GM21515 (cell line): ENCODE measurements at regions not wholly inside any gene's neighbourhood (a gene's known extent, or its start where the extent isn't known, plus 50 kb on each side); places are given as distances from the start of the nearest gene placed in this dataset.

Experiments used
- ATAC-seq: cut with Tn5 transposase; IDR thresholded peaks from one replicate; pipeline ENCODE4 v1.9.1; 2021; ENCODE audit not compliant: unreplicated experiment

DNA sequence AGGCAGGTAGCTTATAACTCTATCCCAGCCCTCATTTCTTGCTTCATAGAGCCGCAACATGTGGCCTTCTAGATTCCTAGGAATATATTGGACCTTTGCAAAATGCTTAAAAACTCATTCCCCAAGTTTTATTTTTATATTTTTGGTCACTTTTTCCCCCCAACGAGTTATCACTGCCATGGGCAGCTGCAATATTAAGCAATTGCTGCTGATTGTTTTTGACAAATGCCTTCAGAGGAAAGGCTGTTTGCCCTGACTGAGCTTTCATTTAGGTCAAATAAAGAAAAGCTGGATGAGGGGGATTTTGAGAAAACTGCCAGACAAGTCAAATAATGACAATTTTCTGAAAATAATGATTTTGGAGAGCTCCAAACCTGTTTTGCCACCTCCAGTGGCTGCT lies 976.9 kb upstream of the MBL2 start:
- ATAC-seq = no peak

- no peak for ATAC-seq
Measured at GRCh38 chr10:53748319-53748718, 975.7 kb upstream of the MBL2 start.

DNA sequence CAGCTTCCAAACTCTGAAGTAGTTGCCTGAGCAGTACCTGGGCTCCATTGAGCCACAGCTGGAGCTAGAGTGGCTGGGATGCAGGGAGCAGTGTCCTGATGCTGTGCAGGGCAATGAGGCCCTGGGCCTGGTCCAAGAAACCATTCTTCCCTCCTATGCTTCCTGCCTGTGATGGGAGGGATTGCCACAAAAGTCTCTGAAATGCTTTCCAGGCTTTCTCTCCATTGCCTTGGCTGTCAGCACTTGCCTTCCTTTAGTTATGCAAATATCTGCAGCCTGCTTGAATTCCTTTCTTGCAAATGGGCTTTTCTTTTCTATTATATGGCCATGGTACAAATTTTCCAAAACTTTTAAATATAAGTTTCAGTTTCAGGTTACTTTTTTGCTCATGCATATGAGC lies 972.2 kb upstream of the MBL2 start:
- no peak for ATAC-seq

DNA sequence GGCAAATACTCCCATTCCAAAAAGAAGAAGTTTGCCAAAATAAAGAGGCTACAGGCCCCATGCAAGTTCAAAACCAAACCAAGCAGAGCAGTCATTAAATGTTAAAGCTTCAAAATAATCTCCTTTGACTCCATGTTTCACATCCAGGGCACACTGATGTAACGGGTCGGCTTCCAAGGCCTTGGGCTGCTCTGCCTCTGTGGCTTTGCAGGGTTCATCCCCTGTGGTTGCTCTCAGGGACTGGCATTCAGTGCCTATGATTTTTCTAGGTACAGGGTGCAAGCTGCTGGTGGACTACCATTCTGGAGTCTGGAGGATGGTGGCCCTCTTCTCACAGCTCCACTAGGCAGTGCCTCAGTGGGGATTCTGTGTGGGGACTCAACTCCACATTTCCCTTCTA lies 971.6 kb upstream of the MBL2 start:
- no peak for ATAC-seq

DNA sequence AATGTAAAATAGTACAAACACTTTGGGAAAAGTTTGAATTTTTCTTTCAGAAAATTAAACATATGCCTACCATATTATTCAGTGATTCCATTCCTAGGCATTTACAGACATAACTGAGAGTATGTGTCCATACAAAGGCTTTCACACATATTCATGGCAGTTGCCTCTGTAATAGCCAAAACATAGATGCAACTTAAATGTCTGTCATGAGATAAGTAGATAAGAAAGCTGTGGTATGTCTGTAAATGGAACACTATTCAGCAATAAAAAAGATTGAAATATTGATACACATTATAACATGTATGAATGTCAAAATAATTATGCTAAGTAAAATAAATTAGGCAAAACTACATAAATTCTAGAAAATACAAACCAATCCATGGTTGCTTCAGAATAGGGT lies 964.5 kb upstream of the MBL2 start:
- no peak for ATAC-seq

- no peak for ATAC-seq
Measured at GRCh38 chr10:53726921-53727320, 954.3 kb upstream of the MBL2 start.

DNA sequence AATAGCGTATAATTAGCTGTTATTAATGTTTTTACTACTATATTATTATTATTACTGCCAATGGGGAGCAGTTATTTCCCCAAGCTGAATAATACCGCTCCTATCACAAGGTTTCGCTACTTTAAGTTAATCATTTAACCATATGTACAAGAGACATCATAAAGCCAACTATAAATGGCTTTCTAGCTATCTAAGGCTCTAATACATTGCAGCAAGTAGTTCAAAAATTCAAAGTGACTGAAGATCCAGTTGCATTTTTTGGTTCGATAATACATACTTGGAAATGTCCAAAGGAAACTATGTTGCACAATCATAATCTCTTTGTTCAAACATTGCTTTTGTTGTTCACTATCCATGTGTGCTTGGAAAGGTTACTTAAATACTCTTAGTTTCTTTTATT lies 952.0 kb upstream of the MBL2 start:
- ATAC-seq = no peak

DNA sequence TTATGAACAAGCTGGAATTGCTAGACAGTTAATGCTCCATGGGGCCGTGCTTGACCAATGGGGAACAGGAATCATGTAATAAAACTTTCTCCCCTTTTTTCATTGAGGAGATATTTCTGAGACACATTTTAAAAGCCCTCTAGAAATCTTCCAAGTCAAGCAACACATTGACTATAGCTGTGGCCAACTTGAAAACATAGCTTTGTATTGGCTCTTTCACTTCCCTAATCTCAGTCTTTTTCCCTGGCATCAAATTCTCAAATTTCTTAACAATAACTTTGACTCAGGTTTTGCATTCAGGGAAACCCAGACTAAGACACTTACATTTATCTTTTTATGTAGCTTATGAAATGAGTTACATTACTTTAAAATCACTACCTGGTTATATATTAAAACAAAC lies 947.1 kb upstream of the MBL2 start:
- ATAC-seq = no peak

DNA sequence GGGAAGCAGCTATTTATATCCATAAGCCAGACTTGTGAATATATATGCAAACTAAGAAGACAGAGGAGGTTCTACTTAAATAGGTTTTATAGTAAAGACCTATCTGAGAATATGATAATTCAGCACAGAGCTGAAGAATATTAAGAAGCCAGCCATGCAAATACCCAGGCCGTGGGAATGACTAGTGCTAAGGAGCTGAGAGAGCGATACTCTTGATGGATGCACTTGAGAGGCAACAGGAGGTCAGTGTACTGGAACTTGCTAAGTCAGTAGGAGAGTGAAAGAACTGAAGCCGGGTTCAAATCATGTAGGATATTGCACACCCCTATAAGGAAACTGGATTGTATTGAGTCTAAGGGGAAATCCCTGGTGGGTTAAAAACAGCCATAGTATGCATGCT lies 943.6 kb upstream of the MBL2 start:
- ATAC-seq = no peak

GRCh38 chr10:53713431-53713830 lies 940.8 kb upstream of the MBL2 start:
- no peak for ATAC-seq

- no peak for ATAC-seq
Measured at GRCh38 chr10:53702489-53702888, 929.9 kb upstream of the MBL2 start.

GRCh38 chr10:53701213-53701612 lies 928.6 kb upstream of the MBL2 start:
- no peak for ATAC-seq

- no peak for ATAC-seq
Measured at GRCh38 chr10:53700278-53700677, 927.7 kb upstream of the MBL2 start.

DNA sequence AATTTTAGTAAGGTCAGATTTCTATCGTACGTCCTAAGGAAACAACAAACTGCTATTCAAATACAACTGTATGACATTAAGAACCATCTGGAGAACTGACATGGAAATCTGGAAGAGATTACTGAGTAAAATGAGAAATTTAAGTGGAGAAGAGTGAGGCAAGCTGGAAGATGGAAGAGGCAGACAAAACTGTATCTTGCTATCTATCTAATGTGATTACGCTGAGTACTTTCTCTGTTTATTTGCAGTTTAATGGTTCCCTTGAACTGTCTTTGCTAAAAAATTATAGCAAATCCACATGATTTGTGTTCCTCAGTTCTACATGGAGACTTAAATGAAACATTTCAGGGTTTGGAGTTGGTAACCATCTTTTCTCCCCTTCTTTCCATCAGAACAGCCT lies 927.1 kb upstream of the MBL2 start:
- no peak for ATAC-seq

DNA sequence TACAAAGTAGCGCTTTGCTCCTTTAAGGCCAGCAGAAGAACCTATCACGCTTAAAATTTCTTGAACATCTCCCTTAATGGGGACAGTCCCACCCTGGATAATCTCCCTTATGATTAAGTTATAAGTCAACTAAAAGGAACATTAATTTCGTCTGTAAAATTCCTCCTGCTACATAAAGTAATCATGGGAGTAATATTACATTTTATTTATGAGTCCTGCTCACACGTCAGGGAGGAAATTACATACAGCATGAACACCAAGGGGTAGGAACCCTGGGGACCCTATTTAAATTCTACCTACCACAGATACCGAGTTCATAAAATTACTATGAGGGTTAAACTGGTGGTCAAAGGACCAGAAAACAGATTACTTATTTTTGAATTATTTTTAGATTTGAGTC lies 926.6 kb upstream of the MBL2 start:
- no peak for ATAC-seq

GRCh38 chr10:53697038-53697437 lies 924.5 kb upstream of the MBL2 start:
- no peak for ATAC-seq

DNA sequence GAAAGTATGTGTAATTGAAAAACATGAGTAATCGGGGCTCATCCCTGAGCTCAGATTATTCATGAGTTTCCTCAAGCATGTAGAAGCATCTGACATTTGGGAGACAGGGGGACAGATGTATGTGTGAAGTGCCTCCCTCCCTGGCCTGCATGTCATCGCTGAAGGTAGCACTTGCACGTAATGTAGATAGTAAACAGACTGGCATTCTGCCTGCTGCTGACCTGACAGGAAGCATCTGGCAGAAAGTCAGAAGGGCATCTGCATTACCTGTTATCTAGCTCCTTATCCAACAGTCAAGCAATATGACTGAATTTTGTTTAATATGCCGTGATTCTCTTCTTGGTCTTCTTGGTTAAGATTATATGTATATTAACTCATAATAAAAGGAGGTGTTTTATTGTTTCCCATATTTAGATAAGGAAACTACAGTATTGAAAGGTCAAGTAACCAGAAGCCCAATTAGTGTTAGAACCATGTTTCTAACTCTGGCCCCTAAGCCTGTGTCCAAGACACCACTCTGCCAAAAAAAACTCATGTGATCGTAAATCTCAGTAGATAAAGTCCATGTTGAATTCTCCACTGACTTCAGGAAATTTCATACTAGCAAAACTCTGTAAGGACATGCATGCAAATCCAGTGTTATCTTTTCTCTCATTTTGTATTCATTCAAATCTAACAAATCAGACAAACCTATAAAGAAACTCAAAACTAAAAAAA lies 918.1 kb upstream of the MBL2 start:
- ATAC-seq = no peak

GRCh38 chr10:53687800-53688199 lies 915.2 kb upstream of the MBL2 start:
- no peak for ATAC-seq

GRCh38 chr10:53682885-53683284 lies 910.3 kb upstream of the MBL2 start:
- no peak for ATAC-seq

- no peak for ATAC-seq
Measured at GRCh38 chr10:53682458-53682857, 909.9 kb upstream of the MBL2 start.

- ATAC-seq = no peak
Measured at GRCh38 chr10:53679666-53680065, 907.1 kb upstream of the MBL2 start.

DNA sequence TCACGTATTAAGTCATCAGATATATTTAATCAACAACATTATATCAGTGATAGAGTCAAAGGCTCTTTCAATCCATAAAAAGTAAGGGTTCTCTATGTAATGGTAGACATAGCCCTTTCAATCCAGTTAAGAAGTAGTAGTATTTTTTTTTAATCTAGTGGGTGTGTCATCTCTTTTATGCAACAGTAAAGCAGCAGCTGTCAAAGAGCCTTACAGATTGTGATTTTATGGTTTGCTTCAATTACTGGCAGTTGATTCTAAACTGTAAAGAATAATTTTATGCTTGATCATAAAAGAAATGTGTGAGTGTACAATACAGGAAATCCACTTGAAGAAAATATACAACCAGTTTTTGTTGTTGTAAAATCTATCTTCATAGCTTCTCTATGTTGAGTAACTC lies 902.6 kb upstream of the MBL2 start:
- no peak for ATAC-seq

DNA sequence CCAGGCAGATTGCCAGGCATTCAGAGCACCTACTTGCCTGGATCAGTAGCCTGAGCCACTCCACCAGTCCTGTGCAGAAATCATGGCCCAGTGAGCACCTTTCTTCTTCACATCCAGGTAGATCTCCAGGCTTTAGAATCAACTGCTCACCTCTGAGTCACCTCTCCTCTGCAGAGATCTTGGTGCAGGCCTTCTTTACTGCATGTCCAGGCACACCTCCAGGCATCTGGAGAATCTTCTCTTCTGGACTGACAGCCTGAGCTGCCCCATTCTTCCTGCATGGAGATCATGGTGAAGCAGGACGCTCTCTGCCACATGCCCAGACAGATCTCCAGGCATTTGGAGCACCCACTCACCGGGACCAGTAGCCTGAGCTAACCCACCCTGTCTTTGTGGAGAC lies 894.5 kb upstream of the MBL2 start:
- ATAC-seq = no peak
